GM21576 (cell line): ENCODE measurements at regions not wholly inside any gene's neighbourhood (a gene's known extent, or its start where the extent isn't known, plus 50 kb on each side); places are given as distances from the start of the nearest gene placed in this dataset.
"Not testable (repeated sequence)": the region's sequence is repeated elsewhere in the genome, so short reads cannot be mapped to it uniquely, and the experiment has no call there.

ENCODE experiments used
- ATAC-seq: cut with Tn5 transposase; IDR thresholded peaks from one replicate; pipeline ENCODE4 v1.9.1; 2021; ENCODE audit warnings: mild to moderate bottlenecking, moderate library complexity; ENCODE audit not compliant: unreplicated experiment

- no peak for ATAC-seq
Measured at GRCh38 chr3:66836363-66837152, 161.5 kb upstream of the KBTBD8 start.

DNA sequence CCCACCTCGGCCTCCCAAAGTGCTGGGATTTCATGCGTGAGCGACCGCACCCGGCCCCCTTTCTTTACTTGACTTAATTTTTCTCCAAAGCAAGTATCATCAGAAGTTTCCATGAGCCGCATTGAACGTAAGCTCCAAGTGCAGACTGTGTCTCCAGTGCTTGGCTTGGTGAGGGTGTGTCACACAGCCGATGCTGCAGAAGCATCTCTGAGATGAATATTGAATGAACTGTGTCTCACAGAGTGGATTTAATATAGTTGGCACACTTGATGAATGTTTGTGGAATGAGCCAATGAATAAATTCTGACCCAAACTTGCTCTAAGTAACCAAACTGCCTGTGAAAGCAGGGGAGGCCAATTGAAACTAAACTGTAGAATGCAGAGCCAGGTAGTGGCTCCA lies 159.4 kb upstream of the KBTBD8 start:
- no peak for ATAC-seq

- no peak for ATAC-seq
Measured at GRCh38 chr3:66839508-66839907, 158.6 kb upstream of the KBTBD8 start.

DNA sequence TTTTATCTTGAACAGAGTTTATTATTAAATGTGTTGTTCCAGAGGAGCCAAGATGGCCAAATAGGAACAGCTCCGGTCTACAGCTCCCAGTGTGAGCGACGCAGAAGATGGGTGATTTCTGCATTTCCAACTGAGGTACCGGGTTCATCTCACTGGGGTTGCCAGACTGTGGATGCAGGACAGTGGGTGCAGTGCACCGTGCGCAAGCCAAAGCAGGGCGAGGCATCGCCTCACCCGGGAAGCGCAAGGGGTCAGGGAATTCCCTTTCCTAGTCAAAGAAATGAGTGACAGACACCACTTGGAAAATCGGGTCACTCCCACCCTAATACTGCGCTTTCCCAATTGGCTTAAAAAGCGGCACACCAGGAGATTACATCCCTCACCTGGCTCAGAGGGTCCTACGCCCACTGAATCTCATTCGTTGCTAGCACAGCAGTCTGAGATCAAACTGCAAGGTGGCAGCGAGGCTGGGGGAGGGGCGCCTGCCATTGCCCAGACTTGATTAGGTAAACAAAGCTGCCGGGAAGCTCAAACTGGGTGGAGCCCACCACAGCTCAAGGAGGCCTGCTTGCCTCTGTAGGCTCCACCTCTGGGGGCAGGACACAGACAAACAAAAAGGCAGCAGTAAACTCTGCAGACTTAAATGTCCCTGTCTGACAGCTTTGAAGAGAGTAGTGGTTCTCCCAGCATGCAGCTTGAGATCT lies 155.2 kb upstream of the KBTBD8 start:
- not testable (repeated sequence) for ATAC-seq

GRCh38 chr3:66851894-66852613 lies 146.1 kb upstream of the KBTBD8 start:
- ATAC-seq: no peak

GRCh38 chr3:66854601-66855151 lies 143.4 kb upstream of the KBTBD8 start:
- ATAC-seq: no peak

DNA sequence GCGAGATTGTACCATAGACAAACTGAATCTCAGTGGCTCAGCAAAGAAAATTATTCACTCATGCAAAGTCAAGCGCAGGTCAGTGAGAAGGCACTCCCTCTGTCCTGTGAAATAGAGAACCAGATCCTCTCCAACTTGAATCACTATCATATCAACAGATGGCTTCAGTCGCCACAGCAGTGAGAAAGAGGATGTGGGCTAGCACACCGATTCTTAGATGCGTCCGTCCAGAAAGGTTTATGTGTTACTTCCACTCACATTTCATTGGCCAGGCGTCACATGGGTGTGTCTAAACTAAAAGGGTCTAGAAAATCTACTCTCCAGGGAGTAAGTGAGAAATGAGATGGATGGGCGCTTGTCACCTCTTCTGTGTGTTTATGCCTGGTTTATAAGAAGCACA lies 141.6 kb upstream of the KBTBD8 start:
- peak; percentile 88 for ATAC-seq

DNA sequence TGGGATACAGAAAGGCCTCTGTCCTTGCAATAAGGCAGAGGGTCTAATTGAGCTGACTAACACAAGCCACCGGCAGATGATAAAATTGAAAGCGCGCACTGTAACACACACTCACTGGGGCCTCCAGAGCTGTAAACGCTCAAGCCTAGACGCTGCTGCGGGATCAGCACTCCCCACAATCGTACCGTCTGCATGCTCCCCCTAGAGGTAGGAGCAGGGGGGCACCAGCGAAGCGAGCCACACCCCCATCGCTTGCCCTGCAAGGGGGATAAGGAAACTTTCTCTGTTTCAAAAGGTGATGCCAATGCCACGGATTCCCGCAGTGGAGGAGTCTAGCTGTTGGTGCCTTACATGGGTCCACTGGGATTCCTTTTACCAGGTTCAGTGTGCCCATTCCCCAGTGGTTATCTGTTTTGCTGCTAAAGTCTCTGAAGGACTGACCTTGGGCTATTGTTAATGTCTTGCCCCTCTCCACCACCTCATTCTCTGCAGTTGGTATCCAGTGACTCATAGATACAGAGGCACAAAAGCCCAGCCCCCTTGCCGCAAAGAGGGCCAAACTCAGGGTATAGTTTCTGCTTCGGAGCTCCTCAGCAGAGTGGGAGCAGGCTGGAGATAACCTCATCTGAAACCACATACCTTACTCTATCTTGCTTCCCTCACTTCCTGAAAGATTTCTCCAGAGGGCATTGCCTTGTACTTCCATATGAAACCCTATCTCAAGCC lies 139.3 kb upstream of the KBTBD8 start:
- ATAC-seq: no peak

DNA sequence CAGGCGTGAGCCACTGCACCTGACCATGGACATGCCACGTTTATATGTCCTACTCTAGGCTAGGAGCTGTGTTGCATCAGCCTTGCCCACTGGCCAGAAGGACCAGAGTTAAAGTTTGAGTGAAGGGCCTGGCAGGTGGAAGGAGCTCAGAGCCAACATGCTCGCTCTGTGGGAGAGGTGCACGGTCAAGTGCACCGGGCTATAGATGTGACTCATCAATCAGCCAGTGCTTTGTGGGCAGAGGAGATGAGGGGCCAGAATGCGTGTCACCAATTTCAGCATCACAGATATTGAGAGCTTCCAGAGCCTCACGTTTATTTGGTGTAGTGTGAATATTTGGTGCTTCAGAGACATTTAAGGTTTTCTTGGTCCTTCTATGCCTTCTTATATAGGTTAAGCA lies 137.3 kb upstream of the KBTBD8 start:
- no peak for ATAC-seq

GRCh38 chr3:66863205-66864111 lies 134.6 kb upstream of the KBTBD8 start:
- no peak for ATAC-seq

GRCh38 chr3:66884659-66885058 lies 113.4 kb upstream of the KBTBD8 start:
- ATAC-seq: no peak

GRCh38 chr3:66885326-66886000 lies 112.6 kb upstream of the KBTBD8 start:
- no peak for ATAC-seq

DNA sequence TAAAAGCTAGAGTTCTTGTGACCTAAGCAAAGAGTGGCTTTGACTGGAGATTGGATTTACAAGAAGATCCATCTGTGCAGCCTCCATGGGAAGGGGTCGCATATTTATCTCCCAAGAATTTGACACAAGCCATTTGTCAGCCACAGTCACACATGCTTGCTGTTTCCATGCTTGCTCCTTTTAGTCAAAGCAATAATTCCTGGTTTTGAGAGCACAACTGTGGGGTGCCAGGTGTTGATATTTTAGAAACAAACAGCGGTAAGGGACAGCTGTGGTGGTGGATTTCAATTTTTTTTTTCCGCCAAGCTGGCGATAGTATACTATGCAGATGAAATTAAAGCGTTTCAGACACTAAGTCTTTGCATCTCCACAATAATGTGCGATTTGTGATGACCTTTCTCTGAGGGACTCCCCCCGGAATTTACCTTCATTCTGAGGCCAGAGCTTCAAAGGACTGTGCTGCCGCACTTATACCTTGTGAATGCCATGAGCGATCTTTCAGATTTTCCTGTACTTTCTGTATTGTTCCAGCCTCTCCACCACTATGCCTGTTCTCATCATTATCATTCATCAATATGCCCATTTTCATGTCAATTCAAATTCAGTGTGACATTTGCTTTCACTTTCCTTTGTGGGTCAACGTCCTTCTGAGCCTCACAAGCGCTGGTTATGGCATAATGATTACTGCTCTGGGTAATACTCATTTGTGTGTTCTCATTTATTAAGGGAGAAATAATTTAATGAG lies 108.2 kb upstream of the KBTBD8 start:
- ATAC-seq: no peak

- no peak for ATAC-seq
Measured at GRCh38 chr3:66898155-66898554, 100.0 kb upstream of the KBTBD8 start.

- ATAC-seq: no peak
Measured at GRCh38 chr3:66904336-66904735, 93.8 kb upstream of the KBTBD8 start.

DNA sequence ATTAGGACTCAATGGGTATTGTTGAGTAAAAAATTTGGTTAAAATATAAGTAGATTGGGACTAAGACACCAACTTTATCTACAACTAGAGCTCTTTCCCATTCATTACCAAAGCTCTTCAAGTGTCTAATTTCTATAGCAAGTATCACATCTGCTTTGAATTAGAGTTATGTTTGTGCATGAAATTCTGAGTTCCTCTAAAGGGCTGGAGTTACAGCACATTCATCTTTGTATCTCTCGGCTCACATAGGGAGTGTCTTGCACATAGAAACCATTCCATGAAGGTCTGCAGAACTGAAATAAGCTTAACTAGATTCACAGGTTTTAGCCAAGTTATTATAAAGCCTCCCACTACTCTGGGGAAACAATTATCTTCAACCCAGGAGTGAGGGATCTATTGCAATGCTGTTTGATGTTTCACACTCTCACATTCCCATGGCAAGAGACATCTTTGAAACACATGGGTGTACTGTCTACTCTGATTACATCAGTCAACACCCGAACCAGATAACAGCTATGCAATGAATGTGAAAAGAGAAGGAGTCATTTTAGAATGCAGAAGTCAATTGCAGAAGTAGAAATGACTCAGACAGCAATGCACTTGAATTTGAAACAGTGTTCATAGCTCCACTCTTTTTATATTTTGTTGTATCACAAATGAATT lies 93.1 kb upstream of the KBTBD8 start:
- ATAC-seq: no peak

DNA sequence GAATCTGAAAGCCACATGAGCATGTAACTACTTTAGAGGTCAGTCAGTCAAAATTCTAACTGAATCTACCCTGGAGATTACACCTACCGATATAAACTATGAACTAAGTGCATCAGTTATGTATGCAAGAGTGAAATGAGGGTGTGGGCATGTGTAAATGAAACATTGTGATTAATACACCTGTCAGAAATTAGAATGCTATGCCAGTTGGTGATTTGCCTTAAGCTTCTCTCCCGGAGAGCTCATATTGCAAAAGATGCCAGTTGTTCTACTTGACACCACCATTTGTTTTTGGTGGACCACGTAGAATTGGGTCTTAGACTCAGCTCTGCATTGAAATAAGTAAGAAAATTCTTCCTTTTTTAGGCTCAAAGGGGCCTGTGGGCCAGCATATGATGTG lies 91.0 kb upstream of the KBTBD8 start:
- no peak for ATAC-seq
